GM12892 (cell line): ENCODE measurements at regions not wholly inside any gene's neighbourhood (a gene's known extent, or its start where the extent isn't known, plus 50 kb on each side); places are given as distances from the start of the nearest gene placed in this dataset.

Experiments
- POLR2AphosphoS5 ChIP-seq: IDR thresholded peaks from 2 replicates; pipeline ENCODE4 v1.6.1; 2011; ENCODE audit warnings: low read depth, low read length, control low read depth
- TAF1 ChIP-seq: IDR thresholded peaks from 2 replicates; pipeline ENCODE4 v1.6.1; 2011; ENCODE audit warnings: low read depth, mild to moderate bottlenecking, control low read depth, low read length, borderline replicate concordance

DNA sequence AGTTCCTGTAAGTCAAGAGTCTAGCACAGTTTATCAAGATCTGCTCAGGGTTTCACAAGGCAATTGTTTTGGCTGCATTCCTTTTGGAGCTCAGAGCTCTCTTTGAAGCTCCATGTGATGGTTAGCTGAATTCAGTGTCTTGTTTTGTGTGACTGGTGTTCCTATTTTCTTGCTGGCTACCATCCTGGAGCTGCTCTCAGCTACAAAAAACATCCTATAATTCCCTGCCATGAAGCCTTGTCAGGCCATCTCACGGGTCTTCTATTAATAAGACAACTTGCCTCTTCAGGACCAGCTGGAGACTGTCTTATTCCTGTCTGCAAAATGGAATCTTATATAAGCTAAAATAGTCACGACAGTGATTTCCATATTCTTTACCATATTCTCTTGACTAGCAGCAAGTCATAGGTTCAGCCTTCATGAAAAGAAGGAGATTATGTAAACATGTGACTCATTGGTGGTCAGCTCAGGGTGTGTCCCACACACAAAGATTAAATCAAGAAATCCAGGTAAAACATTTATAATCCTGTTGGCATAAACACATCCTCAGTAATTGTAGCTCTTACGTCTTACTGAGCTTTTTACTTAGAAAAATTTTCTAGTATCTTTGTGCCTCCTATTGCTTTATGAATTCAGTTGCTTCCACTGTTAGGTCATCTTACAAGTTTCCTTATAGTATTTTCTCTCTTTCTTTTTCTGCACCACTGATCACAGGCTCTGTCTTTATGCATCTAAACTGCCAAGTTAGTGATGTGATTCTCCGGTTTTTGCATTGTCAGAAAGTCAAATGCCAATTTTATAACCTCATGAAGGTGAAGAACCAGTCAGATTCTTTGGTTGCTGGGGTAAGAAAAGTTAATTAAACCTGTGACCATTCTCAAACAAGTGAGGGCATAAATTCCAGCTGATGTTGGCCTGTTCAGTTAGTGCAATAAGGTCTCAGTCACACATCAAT is 378.5 kb upstream of the MGAT4C start:
- TF ChIP-seq TAF1: no peak
- TF ChIP-seq POLR2AphosphoS5: no peak
